AG09309 (cell line): ENCODE measurements at regions not wholly inside any gene's neighbourhood (a gene's known extent, or its start where the extent isn't known, plus 50 kb on each side); places are given as distances from the start of the nearest gene placed in this dataset.

ENCODE experiments used
- DNase-seq: peaks from one replicate; pipeline ENCODE4 v3.0.0-alpha.2; 2010; ENCODE audit warnings: low read depth
- H3K4me3 ChIP-seq: 2 replicates; pipeline ENCODE4 v1.5.1; 2011; ENCODE audit warnings: mild to moderate bottlenecking, low read depth, low read length, moderate library complexity; ENCODE audit not compliant: control insufficient read depth
- CTCF ChIP-seq: IDR thresholded peaks from 2 replicates; pipeline ENCODE4 v1.5.1; 2011; ENCODE audit warnings: mild to moderate bottlenecking, low read depth, low read length, inconsistent platforms; ENCODE audit not compliant: insufficient read depth, control insufficient read depth; ENCODE audit errors: missing control alignments

- DNase-seq = no peak
- TF ChIP-seq CTCF = no peak
- H3K4me3 ChIP-seq = no peak overlapping the region
These were observed 187.0 kb upstream of the CYRIA start for GRCh38 chr2:16852651-16853050.

GRCh38 chr2:16851126-16851525 lies 185.5 kb upstream of the CYRIA start:
- TF ChIP-seq CTCF = no peak
- H3K4me3 ChIP-seq = no peak overlapping the region
- no peak for DNase-seq

GRCh38 chr2:16840496-16841172 lies 175.0 kb upstream of the CYRIA start:
- no peak for TF ChIP-seq CTCF
- no peak for DNase-seq
- no peak overlapping the region for H3K4me3 ChIP-seq

GRCh38 chr2:16832910-16833309 lies 167.3 kb upstream of the CYRIA start:
- no peak overlapping the region for H3K4me3 ChIP-seq
- no peak for DNase-seq
- TF ChIP-seq CTCF = no peak

- no peak for DNase-seq
- H3K4me3 ChIP-seq = no peak overlapping the region
- TF ChIP-seq CTCF = no peak
These were observed 163.2 kb upstream of the CYRIA start for GRCh38 chr2:16828828-16829160.

- H3K4me3 ChIP-seq = no peak overlapping the region
- TF ChIP-seq CTCF = no peak
- DNase-seq = no peak
These were observed 162.6 kb upstream of the CYRIA start for GRCh38 chr2:16828044-16828827.
